NCI-H446 (cell line): ENCODE measurements at regions not wholly inside any gene's neighbourhood (a gene's known extent, or its start where the extent isn't known, plus 50 kb on each side); places are given as distances from the start of the nearest gene placed in this dataset.

Source experiments
- DNase-seq, 2 experiments: peaks; one replicate each; lab custom pipeline; 2025; lab: John Stamatoyannopoulos, UW

- no peak for DNase-seq
These were observed 359.0 kb downstream of the IRX1 start for GRCh38 chr5:3954633-3955032.

- DNase-seq = no peak
These were observed 362.0 kb downstream of the IRX1 start for GRCh38 chr5:3957658-3958057.

GRCh38 chr5:3958389-3958788, 362.8 kb downstream of the IRX1 start:
- DNase-seq = no peak

- DNase-seq = no peak
These were observed 366.5 kb downstream of the IRX1 start for GRCh38 chr5:3962113-3962512.

DNA sequence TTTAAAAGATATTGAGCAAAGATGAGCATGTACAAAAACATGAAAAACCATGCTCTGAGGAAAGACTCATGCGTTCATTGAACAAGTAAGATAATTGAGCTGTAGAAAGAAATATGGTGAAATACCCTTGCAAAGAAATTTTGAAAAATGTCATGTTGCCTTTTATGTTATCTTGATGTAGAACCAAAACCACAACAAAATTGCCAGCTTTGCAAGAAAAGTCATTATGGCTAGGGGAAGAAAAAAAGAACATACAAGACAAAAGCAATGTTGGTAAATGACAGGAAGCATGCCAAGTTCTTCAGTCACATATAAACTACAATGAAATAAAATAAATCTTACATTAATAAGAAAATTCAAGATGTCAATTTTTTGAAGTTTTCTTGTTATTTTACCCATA, 368.0 kb downstream of the IRX1 start:
- no peak for DNase-seq

DNA sequence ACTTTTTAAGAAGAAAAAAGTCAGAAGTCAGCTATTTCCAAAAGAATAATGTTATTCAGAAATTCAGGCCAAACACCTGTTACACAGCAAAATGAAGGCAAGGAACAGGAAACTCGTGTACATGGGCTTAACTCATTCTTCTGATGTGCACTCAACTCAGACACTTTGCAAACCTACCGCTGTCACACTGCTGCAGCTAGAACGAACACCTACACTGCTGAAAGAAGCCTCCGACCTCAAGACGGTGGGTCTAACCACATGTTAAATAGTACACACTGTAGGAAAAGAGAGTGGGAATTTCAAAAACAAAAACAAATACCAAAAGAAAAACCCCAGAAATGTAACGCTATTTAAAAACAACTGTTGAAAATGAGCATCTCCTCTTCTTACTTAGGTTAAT, 384.5 kb downstream of the IRX1 start:
- DNase-seq = no peak

GRCh38 chr5:3987867-3988266, 392.2 kb downstream of the IRX1 start:
- DNase-seq = no peak

DNA sequence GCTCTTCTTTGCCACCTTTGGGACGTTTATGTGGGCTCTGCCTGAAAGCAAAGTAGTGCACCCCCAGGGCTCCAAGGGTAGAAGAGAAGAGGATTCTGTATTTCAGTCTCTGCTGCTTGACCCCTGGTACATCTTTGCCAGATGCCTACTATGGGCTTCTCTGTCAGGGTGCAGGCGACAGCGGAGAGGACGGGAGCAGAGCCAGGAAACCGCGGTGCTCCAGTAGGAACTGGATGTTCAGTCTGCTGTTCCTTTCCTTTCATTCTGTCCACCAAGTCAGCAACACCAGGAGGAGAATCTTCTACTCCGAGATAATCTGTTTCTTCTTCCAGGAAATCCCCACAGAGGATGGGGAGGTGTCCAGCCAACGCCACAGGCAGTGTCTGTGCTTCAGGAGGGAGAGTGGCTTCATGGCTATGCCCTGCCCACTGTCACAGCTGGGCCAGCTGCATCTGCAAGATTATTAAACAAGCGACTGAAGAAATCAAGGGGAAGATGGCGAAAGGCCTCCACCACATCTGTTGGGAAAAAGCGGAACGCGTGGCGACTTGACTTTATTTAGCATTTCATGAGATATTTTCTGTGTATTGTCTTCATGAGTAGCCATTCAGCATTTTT, 398.3 kb downstream of the IRX1 start:
- no peak for DNase-seq

DNA sequence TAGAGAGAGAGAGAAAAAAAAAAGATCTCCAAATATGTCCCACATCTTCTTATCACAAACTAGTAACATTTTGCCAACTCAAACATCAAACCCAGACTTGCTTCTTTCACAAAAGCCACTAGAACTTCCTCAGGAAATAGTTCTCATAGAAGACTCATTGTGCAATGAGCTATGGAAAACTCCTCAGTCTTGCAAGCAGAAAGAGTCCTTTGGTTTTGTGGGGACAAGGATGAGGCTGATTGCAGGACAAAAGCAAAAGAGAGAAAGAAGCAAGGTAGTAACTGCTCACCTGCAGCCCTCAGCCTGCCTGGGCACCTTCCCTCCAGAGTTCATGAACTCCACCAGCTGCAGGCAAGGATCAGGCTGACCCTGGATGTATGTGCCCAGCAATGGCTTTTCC, 399.0 kb downstream of the IRX1 start:
- DNase-seq = no peak

DNA sequence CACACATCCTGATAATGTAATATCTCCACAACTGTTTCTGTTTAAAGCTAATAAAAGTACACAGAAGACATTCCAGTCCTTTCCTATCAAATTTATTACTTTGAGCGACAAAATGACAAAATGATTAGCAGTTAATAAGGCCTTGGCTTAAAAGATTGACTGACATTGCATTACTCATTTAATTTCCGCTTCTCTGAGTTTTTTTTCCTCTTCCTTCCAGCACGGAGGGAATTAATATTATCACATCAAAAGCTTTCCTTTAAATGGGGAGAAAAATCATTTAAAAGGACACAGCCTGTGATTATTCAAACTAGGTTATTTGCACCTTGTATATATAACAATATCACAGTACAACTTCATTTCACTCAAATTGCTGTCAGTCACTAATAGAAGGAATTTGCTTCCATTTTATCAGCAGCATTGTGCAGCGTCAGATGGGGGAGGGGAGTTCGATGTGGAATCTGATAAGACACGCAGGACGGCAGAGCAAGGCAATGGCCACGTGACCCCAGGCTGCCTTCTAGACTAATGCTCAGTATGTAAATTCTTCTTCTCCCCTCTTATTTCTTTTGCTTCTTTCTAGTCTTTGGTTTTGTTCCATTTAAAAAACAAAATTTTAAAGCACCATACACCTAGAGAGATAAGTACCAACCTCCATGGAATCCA, 400.5 kb downstream of the IRX1 start:
- DNase-seq = no peak

GRCh38 chr5:3996707-3997336, 401.2 kb downstream of the IRX1 start:
- DNase-seq = no peak

GRCh38 chr5:3997670-3998069, 402.0 kb downstream of the IRX1 start:
- no peak for DNase-seq

GRCh38 chr5:3999929-4000328, 404.3 kb downstream of the IRX1 start:
- no peak for DNase-seq

GRCh38 chr5:4001004-4001403, 405.4 kb downstream of the IRX1 start:
- DNase-seq = no peak

DNA sequence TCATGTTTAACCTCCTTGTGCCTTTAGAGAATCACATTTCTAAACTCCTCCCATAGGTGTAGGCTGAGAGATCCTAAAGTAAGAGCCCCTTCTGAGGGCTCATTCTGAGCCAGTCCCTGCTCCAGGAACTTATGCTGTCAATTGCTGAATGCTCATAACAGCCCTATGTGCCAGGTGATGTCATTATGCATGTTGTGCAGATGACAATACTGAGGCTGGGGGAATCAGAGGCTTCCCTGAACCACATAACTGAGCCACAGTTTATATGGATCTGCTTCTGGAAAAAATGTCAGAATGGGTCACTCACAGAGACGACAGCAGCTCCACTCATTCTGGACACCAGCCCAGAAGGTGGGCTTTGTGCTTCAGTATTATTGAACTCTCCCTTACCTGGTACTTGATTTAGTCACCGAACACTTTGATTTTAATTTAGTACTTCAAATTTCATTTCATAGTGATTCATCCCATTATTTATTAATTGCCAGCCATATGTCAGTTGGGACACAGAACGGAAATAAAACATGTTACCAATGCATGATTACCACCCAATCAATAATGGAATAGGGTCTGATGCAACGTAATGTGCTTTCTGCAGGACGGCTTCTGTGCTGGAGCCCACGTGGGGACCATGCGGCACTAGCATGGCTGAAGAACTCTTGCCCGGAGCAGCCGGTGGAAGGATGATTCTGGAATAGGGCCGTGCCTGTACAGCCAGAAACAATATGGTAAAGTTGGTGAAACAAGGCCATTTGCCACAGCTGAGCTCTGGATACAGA, 406.3 kb downstream of the IRX1 start:
- DNase-seq = no peak

DNA sequence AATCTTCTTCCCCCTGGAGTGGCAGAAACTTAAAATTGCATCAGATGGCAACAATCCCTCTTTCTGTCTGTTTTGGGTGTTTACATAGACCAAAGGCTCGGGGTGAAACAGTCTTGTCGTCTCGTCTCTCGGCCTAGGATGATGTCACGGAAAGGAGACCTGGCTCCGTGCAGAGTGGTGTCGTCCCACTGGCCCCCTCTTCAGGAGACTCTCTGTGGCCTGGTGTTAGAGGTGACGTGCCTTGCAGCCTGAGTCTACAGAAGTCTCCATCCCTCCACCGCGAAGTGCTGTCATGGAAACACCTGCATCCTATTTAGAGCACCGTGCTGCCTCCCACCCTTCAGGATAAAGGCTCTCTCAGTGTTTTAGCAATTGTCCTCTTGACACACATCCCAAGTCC, 409.7 kb downstream of the IRX1 start:
- DNase-seq = no peak

DNA sequence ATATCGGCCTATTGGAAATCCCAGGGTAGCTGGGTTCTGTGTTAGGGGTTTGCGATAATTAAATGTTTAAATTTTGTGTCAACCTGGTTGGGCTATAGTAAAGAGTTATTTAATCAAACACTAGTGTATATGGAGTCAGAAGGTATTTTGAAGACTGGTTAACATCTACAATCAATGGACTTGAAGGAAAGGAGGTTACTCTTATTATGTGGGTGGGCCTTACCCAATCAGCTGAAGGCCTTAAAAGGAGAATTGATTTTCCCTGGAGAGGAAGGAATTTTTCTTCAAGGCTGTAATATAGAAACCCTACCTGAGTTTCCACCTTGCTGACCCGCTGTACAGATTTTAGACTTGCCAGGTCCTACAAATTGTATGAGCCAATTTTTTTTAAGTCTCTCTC, 411.4 kb downstream of the IRX1 start:
- DNase-seq = no peak

DNA sequence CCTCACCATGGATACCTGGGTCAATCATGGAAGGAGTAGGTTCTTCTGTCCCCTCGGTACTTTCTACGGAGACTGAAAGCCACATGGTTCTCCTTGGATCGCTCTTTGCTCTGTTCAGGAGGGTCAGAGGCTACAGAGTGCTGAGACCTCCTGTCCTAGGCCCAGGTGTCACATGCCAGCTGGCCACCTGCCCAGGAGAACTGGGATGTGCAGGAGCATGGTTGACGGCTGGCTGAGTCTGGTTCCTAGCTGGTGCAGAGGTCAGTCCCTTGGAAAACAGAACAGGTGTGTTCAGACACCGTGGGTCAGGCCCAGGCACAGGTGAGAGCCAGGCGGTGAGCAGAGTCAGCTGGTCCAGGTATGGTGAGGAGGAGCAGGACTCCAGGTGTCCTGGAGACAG, 416.3 kb downstream of the IRX1 start:
- no peak for DNase-seq

- no peak for DNase-seq
These were observed 417.7 kb downstream of the IRX1 start for GRCh38 chr5:4013106-4013898.

GRCh38 chr5:4015709-4016108, 420.1 kb downstream of the IRX1 start:
- DNase-seq = no peak

DNA sequence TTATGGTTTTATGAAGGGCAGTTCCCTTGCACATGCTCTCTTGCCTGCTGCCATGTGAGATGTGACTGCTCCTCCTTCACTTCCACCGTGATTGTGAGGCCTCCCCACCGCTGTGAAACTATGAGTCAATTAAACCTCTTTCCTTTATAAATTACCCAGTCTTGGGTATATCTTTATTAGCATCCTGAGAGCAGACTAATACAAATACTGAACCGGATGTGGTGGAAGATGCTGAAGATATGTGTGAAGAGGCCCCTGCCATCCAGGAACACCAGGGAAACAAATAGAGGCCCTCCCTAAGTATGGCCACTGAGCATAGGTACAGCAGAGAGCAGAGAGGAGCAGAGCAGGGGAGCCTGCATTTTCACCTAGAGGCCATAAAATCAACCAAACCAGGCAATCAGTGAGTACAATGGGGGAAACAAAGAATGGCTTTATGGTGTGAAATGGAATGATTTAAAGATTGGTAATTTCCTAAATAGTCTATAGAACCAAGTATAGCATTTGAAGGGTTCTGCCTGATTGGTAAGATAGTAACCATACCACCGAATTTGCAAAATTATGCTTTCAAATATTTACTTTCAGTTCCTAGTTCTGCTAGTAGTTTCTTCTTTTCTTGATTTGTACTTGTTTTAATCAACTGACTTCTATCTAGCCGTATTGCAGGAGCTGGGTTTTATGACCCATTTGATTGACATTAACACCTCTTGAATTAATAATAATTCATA, 421.6 kb downstream of the IRX1 start:
- DNase-seq = no peak
